AG10803 (cell line): ENCODE measurements at regions not wholly inside any gene's neighbourhood (a gene's known extent, or its start where the extent isn't known, plus 50 kb on each side); places are given as distances from the start of the nearest gene placed in this dataset.

Source experiments
- DNase-seq: peaks from one replicate; pipeline ENCODE4 v3.0.0; 2010; ENCODE audit warnings: low read depth
- H3K4me3 ChIP-seq: 2 replicates; pipeline ENCODE4 v1.5.1; 2011; ENCODE audit warnings: mild to moderate bottlenecking, low read length, control low read depth
- CTCF ChIP-seq: conservative IDR thresholded peaks from 2 replicates; pipeline ENCODE4 v1.5.1; 2011; ENCODE audit warnings: mild to moderate bottlenecking, low read length, control low read depth, inconsistent platforms

GRCh38 chr2:121078899-121079298 is 206.1 kb downstream of the TFCP2L1 start:
- no peak for DNase-seq
- no peak overlapping the region for H3K4me3 ChIP-seq
- TF ChIP-seq CTCF = no peak

- H3K4me3 ChIP-seq = no peak overlapping the region
- DNase-seq = peak; percentile 33
- peak; percentile 87 for TF ChIP-seq CTCF
Observed at GRCh38 chr2:121080013-121080772, 204.8 kb downstream of the TFCP2L1 start.

- TF ChIP-seq CTCF = no peak
- no peak for DNase-seq
- no peak overlapping the region for H3K4me3 ChIP-seq
Observed at GRCh38 chr2:121081701-121082100, 203.3 kb downstream of the TFCP2L1 start.

GRCh38 chr2:121082191-121082590 is 202.8 kb downstream of the TFCP2L1 start:
- DNase-seq = no peak
- no peak overlapping the region for H3K4me3 ChIP-seq
- TF ChIP-seq CTCF = no peak

GRCh38 chr2:121084130-121084680 is 200.8 kb downstream of the TFCP2L1 start:
- H3K4me3 ChIP-seq = no peak overlapping the region
- TF ChIP-seq CTCF = no peak
- DNase-seq = no peak

- no peak for DNase-seq
- no peak overlapping the region for H3K4me3 ChIP-seq
- no peak for TF ChIP-seq CTCF
Observed at GRCh38 chr2:121085801-121086200, 199.2 kb downstream of the TFCP2L1 start.

GRCh38 chr2:121086450-121086849 is 198.6 kb downstream of the TFCP2L1 start:
- no peak for TF ChIP-seq CTCF
- no peak for DNase-seq

More at GRCh38 chr2:121086450-121086849, 198.6 kb downstream of the TFCP2L1 start:
- no peak overlapping the region for H3K4me3 ChIP-seq
